SK-N-SH (cell line): ENCODE measurements at regions not wholly inside any gene's neighbourhood (a gene's known extent, or its start where the extent isn't known, plus 50 kb on each side); places are given as distances from the start of the nearest gene placed in this dataset.

Experiments used
- CTCF ChIA-PET: fragments of 300-600, 350-600 bp; formaldehyde crosslinking; extraction: SDS; loops from one replicate; lab custom pipeline; 2021; lab: Yijun Ruan, JAX
- POLR2A ChIA-PET: fragments of 350-600 bp; sonication (Branson Sonifier 250); formaldehyde crosslinking; extraction: SDS; loops from one replicate; lab custom pipeline; 2020; ENCODE audit warnings: antibody characterized with exemption, inconsistent platforms; lab: Yijun Ruan, JAX
- DNase-seq: peaks from one replicate; pipeline ENCODE4 v3.0.0; 2012
- H2AFZ ChIP-seq: fragments of 200-600 bp; sonication (generic); 2 replicates; pipeline ENCODE4 v1.8.1; 2016; ENCODE audit warnings: antibody characterized with exemption, mild to moderate bottlenecking, low read depth
- H3F3A ChIP-seq: fragments of 200-600 bp; sonication (generic); replicated peaks from 2 replicates; pipeline ENCODE3; 2016; ENCODE audit warnings: antibody characterized with exemption, mild to moderate bottlenecking; ENCODE audit not compliant: insufficient read depth
- H3K27ac ChIP-seq, 2 experiments: fragments of 200-500 bp in 1 of 2; fragments of 200-600 bp in 1 of 2; sonication (Bioruptor generic) in 1 of 2; sonication (generic), shearing (Covaris generic) in 1 of 2; 2 replicates each; pipeline versions ENCODE4 v1.5.1 to v1.6.1; 2014 to 2016; ENCODE audit warnings: low read depth in 2 of 2, inconsistent platforms in 1 of 2, low read length in 1 of 2, mild to moderate bottlenecking in 1 of 2, mixed read lengths in 1 of 2
- H3K27me3 ChIP-seq: fragments of 200-600 bp; sonication (generic), shearing (Covaris generic); 2 replicates; pipeline ENCODE4 v1.6.1; 2016; ENCODE audit warnings: mixed run types; ENCODE audit not compliant: insufficient read depth
- H3K36me3 ChIP-seq, 2 experiments: fragments of 200-500 bp in 1 of 2; fragments of 200-600 bp in 1 of 2; sonication (Bioruptor generic) in 1 of 2; sonication (generic) in 1 of 2; replicated peaks in 1 of 2; 2 replicates each; pipeline versions ENCODE3 to v1.5.1; 2014 to 2016; ENCODE audit warnings: low read length in 1 of 2, mild to moderate bottlenecking in 1 of 2; ENCODE audit not compliant: insufficient read depth in 2 of 2, control insufficient read depth in 1 of 2
- H3K4me1 ChIP-seq, 2 experiments: fragments of 200-500 bp in 1 of 2; fragments of 200-600 bp in 1 of 2; sonication (Bioruptor generic) in 1 of 2; sonication (generic), shearing (Covaris generic) in 1 of 2; 2 replicates each; pipeline versions ENCODE4 v1.5.1 to v1.6.1; 2014 to 2016; ENCODE audit warnings: low read depth in 1 of 2, low read length in 1 of 2, mixed run types in 1 of 2; ENCODE audit not compliant: insufficient read depth in 2 of 2, control insufficient read depth in 1 of 2
- H3K4me2 ChIP-seq: fragments of 200-600 bp; sonication (generic), shearing (Covaris generic); 2 replicates; pipeline ENCODE4 v1.6.1; 2017; ENCODE audit warnings: mixed run types
- H3K4me3 ChIP-seq, 2 experiments: fragments of 200-500 bp in 1 of 2; fragments of 200-600 bp in 1 of 2; sonication (Bioruptor generic) in 1 of 2; sonication (generic), shearing (Covaris generic) in 1 of 2; 2 replicates each; pipeline versions ENCODE4 v1.5.1 to v1.8.1; 2014 to 2016; ENCODE audit warnings: low read depth in 2 of 2, inconsistent platforms in 1 of 2, low read length in 1 of 2, mild to moderate bottlenecking in 1 of 2, mixed read lengths in 1 of 2, moderate library complexity in 1 of 2
- H3K79me2 ChIP-seq: fragments of 200-600 bp; sonication (generic); 2 replicates; pipeline ENCODE4 v1.8.1; 2017; ENCODE audit warnings: mild to moderate bottlenecking; ENCODE audit not compliant: insufficient read depth
- H3K9ac ChIP-seq: fragments of 200-600 bp; sonication (generic); 2 replicates; pipeline ENCODE4 v1.6.1; 2017; ENCODE audit warnings: mixed run types
- H3K9me2 ChIP-seq: fragments of 200-600 bp; sonication (generic); 2 replicates; pipeline ENCODE4 v1.6.1; 2017; ENCODE audit warnings: mixed run types
- H3K9me3 ChIP-seq: fragments of 200-600 bp; sonication (generic); 2 replicates; pipeline ENCODE4 v1.6.1; 2017; ENCODE audit warnings: mixed run types, mild to moderate bottlenecking, moderate library complexity
- H4K20me1 ChIP-seq: fragments of 200-600 bp; sonication (generic); 2 replicates; pipeline ENCODE4 v1.6.1; 2017; ENCODE audit warnings: mild to moderate bottlenecking, mixed run types; ENCODE audit not compliant: insufficient read depth
- CTCF ChIP-seq: fragments of 200-600 bp; sonication (generic); IDR thresholded peaks from 2 replicates; pipeline ENCODE4 v1.6.1; 2017; ENCODE audit warnings: antibody characterized with exemption, mild to moderate bottlenecking, moderate library complexity
- EP300 ChIP-seq, 2 experiments: IDR thresholded peaks; 2 replicates each; pipeline versions ENCODE4 v1.4.0 to v1.6.1; 2012; ENCODE audit warnings: borderline replicate concordance in 1 of 2, low read depth in 1 of 2, low read length in 1 of 2
- FOXJ3 ChIP-seq: sonication (generic); formaldehyde crosslinking; IDR thresholded peaks from 2 replicates; pipeline ENCODE4 v1.5.1; 2020; ENCODE audit warnings: mild to moderate bottlenecking, missing genetic modification reagents
- FOXM1 ChIP-seq: IDR thresholded peaks from 2 replicates; pipeline ENCODE4 v1.4.0; 2012; ENCODE audit warnings: low read depth, mild to moderate bottlenecking
- GATA2 ChIP-seq: sonication (generic); formaldehyde crosslinking; IDR thresholded peaks from 2 replicates; pipeline ENCODE4 v1.5.0; 2020; ENCODE audit warnings: mild to moderate bottlenecking, missing genetic modification reagents
- MEF2A ChIP-seq: IDR thresholded peaks from 2 replicates; pipeline ENCODE4 v1.4.0; 2012; ENCODE audit warnings: low read depth, borderline replicate concordance
- NRF1 ChIP-seq: IDR thresholded peaks from 2 replicates; pipeline ENCODE4 v1.6.1; 2012; ENCODE audit warnings: low read depth, mild to moderate bottlenecking, low read length
- POLR2AphosphoS5 ChIP-seq: IDR thresholded peaks from 2 replicates; pipeline ENCODE4 v1.6.1; 2012; ENCODE audit warnings: low read depth, low read length
- RAD21 ChIP-seq: IDR thresholded peaks from 2 replicates; pipeline ENCODE4 v1.6.1; 2012; ENCODE audit warnings: mild to moderate bottlenecking, low read length
- REST ChIP-seq: IDR thresholded peaks from 2 replicates; pipeline ENCODE4 v1.6.1; 2012; ENCODE audit warnings: mild to moderate bottlenecking, low read depth, low read length, moderate library complexity
- SIN3A ChIP-seq: IDR thresholded peaks from 2 replicates; pipeline ENCODE4 v1.6.1; 2012; ENCODE audit warnings: low read depth, mild to moderate bottlenecking, low read length, moderate library complexity, borderline replicate concordance
- TCF12 ChIP-seq: IDR thresholded peaks from 2 replicates; pipeline ENCODE4 v1.4.0; 2012
- USF2 ChIP-seq: fragments of 150-350 bp; IDR thresholded peaks from 2 replicates; pipeline ENCODE4 v1.6.1; 2017; ENCODE audit warnings: antibody characterized with exemption, low read length, low read depth, borderline replicate concordance
- YY1 ChIP-seq: IDR thresholded peaks from 2 replicates; pipeline ENCODE4 v1.4.0; 2012; ENCODE audit warnings: low read depth, mild to moderate bottlenecking
- WGBS: methylation state at CpG from one replicate; pipeline ENCODE4 v1.1.6; 2017; ENCODE audit warnings: low lambda C conversion rate; 5-methylcytosine and 5-hydroxymethylcytosine counted together

GRCh38 chr4:114217150-114217817 lies 237.8 kb upstream of the ARSJ start:
- Histone ChIP-seq H3F3A (no peaks in the 10 kb centered on the region), H3K79me2 (no peaks in the 10 kb centered on the region), H3K9me2 (no peaks in the 10 kb centered on the region), H3K27ac (no peak overlapping the region), H2AFZ (no peak overlapping the region), H4K20me1 (no peaks in the 10 kb centered on the region), H3K4me2 (no peak overlapping the region), H3K36me3 (no peaks in the 10 kb centered on the region), H3K4me3 (no peak overlapping the region), H3K4me1 (peaks cover 0 to 8% of the 10 kb centered on the region in 2 experiments; a peak in 1 of 4 replicates), H3K9me3 (no peaks in the 10 kb centered on the region), H3K27me3 (no peaks in the 10 kb centered on the region), H3K9ac (no peak overlapping the region)
- ChIA-PET POLR2A (no interaction called here), CTCF (no interaction called here)
- no peak for TF ChIP-seq MEF2A
- no peak for TF ChIP-seq RAD21
- no peak for TF ChIP-seq SIN3A
- TF ChIP-seq NRF1 = no peak
- no peak for TF ChIP-seq CTCF
- 77% methylated on average over 6 of the region's 10 CpGs for WGBS
- DNase-seq = peak; percentile 14

- Histone ChIP-seq H3K9me2 (no peaks in the 10 kb centered on the region), H3K9me3 (no peaks in the 10 kb centered on the region), H3K9ac (no peak overlapping the region), H3K27ac (peak overlapping the region in 1 of 2 experiments; percentile 82; a peak in 2 of 4 replicates), H3K79me2 (no peaks in the 10 kb centered on the region), H2AFZ (no peak overlapping the region), H3F3A (no peaks in the 10 kb centered on the region), H3K27me3 (no peaks in the 10 kb centered on the region), H4K20me1 (no peaks in the 10 kb centered on the region), H3K36me3 (no peaks in the 10 kb centered on the region), H3K4me3 (no peak overlapping the region), H3K4me2 (no peak overlapping the region), H3K4me1 (peaks cover 0 to 7% of the 10 kb centered on the region in 2 experiments; a peak in 1 of 4 replicates)
- ChIA-PET CTCF (no interaction called here), POLR2A (no interaction called here)
- DNase-seq = peak; percentile 48
- WGBS = 17% methylated on average over 1 of the region's 1 CpG
- peak in 1 of 2 experiments; percentile 39; a peak in 1 of 4 replicates for TF ChIP-seq EP300 (IDR thresholded peaks at IDR 0.05; ENCODE audit: borderline replicate concordance in 1 of 2, low read depth in 1 of 2, low read length in 1 of 2)
- TF ChIP-seq SIN3A = no peak
- TF ChIP-seq GATA2 (CRISPR knock-in tag) = peak; percentile 56
Observed at GRCh38 chr4:114223580-114223979, 244.1 kb upstream of the ARSJ start.

- Histone ChIP-seq H3K9ac (no peak overlapping the region), H3K79me2 (no peaks in the 10 kb centered on the region), H2AFZ (no peak overlapping the region), H3K27ac (peak overlapping the region in 1 of 2 experiments; percentile 62; a peak in 1 of 4 replicates), H3K4me3 (no peak overlapping the region), H3K4me1 (peaks cover 0 to 7% of the 10 kb centered on the region in 2 experiments; a peak in 2 of 4 replicates), H3K9me2 (no peaks in the 10 kb centered on the region), H3K36me3 (no peaks in the 10 kb centered on the region), H4K20me1 (no peaks in the 10 kb centered on the region), H3F3A (no peaks in the 10 kb centered on the region), H3K27me3 (no peaks in the 10 kb centered on the region), H3K4me2 (no peak overlapping the region), H3K9me3 (no peaks in the 10 kb centered on the region)
- 55% methylated on average over 2 of the region's 2 CpGs for WGBS
- ChIA-PET CTCF (no interaction called here), POLR2A (no interaction called here)
- peak; percentile 12 for DNase-seq
- TF ChIP-seq EP300 (IDR thresholded peaks at IDR 0.05; ENCODE audit: borderline replicate concordance in 1 of 2, low read depth in 1 of 2, low read length in 1 of 2) = peak in 1 of 2 experiments; percentile 21; a peak in 1 of 4 replicates
- TF ChIP-seq YY1 = no peak
- TF ChIP-seq USF2 = no peak
- no peak for TF ChIP-seq POLR2AphosphoS5
- TF ChIP-seq TCF12 = peak; percentile 25
- peak; percentile 60 for TF ChIP-seq GATA2 (CRISPR knock-in tag)
- TF ChIP-seq NRF1 = no peak
- TF ChIP-seq SIN3A = no peak
- no peak for TF ChIP-seq REST
- TF ChIP-seq FOXM1 = no peak
- no peak for TF ChIP-seq FOXJ3 (CRISPR knock-in tag)
Observed at GRCh38 chr4:114225436-114225835, 246.0 kb upstream of the ARSJ start.
